Activated naive CD8-positive, alpha-beta T cell treated with anti-CD3 and anti-CD28 coated beads, Interleukin-2, amount 50 U/mL, for 24 hours (primary cell): ENCODE measurements at regions not wholly inside any gene's neighbourhood (a gene's known extent, or its start where the extent isn't known, plus 50 kb on each side); places are given as distances from the start of the nearest gene placed in this dataset.
"Not testable (repeated sequence)": the region's sequence is repeated elsewhere in the genome, so short reads cannot be mapped to it uniquely, and the experiment has no call there.

Experiments used
- ATAC-seq: fragments of 150-1000 bp; cut with Tn5 transposase; one replicate; pipeline ENCODE4 v1.10.0; 2021
- DNase-seq: peaks from one replicate; pipeline ENCODE4 v3.0.0; 2021
- H3K27ac Mint-ChIP-seq: one replicate; pipeline ENCODE4 v1.8.0; 2021; ENCODE audit warnings: mild to moderate bottlenecking, mixed read lengths
- H3K27me3 Mint-ChIP-seq: one replicate; pipeline ENCODE4 v1.8.0; 2021; ENCODE audit warnings: mixed read lengths
- H3K36me3 Mint-ChIP-seq: one replicate; pipeline ENCODE4 v1.8.0; 2021; ENCODE audit warnings: low read depth, mixed read lengths
- H3K4me1 Mint-ChIP-seq: one replicate; pipeline ENCODE4 v1.8.0; 2021; ENCODE audit warnings: mixed read lengths
- H3K4me3 Mint-ChIP-seq: one replicate; pipeline ENCODE4 v1.8.0; 2021; ENCODE audit warnings: mild to moderate bottlenecking, moderate library complexity, mixed read lengths
- H3K9me3 Mint-ChIP-seq: one replicate; pipeline ENCODE4 v1.8.0; 2021; ENCODE audit warnings: mixed read lengths

DNA sequence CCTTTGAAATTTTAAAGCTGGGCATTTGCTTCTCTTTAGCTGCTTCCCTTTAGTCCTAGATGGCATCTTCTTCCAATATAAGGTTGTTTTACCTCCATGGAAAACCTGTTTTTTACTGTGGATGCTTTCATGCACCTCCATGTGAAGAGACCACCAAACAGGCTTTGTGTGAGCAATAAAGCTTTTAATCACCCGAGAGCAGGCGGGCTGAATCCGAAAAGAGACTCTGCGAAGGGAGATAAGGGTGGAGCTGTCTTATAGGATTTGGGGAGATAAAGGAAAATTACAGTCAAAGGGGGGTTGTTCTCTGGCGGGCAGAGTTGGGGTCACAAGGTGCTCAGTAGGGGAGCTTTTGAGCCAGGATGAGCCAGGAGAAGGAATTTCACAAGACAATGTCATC lies 1049.8 kb downstream of the PLOD2 start:
- not testable (repeated sequence) for ATAC-seq, H3K4me1 Mint-ChIP-seq, H3K36me3 Mint-ChIP-seq, H3K27ac Mint-ChIP-seq, H3K27me3 Mint-ChIP-seq, DNase-seq, H3K4me3 Mint-ChIP-seq
- peaks cover 12% of the 10 kb centered on the region for H3K9me3 Mint-ChIP-seq

DNA sequence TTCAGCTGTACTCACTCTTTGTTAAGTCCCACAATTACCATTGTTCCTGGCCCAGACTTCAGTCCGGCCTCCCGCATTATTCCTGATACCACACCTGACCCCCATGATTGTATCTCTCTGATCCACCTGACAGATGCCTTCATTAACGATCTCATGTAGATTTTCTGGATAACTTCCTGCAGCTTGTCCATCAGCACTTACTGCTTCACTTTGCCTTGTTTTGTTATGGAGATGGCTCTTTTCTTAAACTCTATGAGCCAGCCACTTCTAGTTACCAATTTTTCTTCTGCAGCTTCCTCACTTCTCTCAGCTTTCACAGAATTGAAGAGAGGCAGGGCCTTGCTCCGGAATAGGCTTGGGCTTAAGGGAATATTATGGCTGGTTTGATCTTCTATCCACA lies 1044.2 kb downstream of the PLOD2 start:
- Mint-ChIP-seq H3K27ac (no peak overlapping the region), H3K4me1 (no peaks in the 10 kb centered on the region), H3K27me3 (no peaks in the 10 kb centered on the region), H3K4me3 (no peak overlapping the region), H3K9me3 (peaks cover 5% of the 10 kb centered on the region), H3K36me3 (no peaks in the 10 kb centered on the region)
- DNase-seq, result no peak
- ATAC-seq, result no peak

DNA sequence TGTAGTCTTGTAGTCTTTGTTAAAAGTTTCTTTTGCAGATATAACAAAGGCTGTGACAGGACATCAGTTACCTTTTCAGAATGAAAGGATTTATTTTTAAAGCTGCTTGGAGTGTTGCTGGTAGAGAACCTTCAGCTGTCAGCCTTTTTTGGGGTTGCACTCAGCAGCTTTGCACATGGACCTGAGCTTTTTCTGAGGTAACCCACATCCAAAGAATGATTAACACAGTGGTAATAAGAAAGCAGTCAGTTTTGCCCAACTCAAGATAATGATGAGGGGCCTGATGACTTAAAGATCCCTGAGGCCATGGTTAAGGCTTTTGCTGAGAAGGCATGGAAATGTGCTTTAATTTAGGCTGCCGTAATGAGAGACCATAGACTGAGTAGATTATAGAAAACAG lies 1042.7 kb downstream of the PLOD2 start:
- no peak for DNase-seq
- H3K36me3 Mint-ChIP-seq, result no peaks in the 10 kb centered on the region
- no peak overlapping the region for H3K4me3 Mint-ChIP-seq
- peaks cover 5% of the 10 kb centered on the region for H3K9me3 Mint-ChIP-seq
- H3K4me1 Mint-ChIP-seq, result no peaks in the 10 kb centered on the region
- H3K27ac Mint-ChIP-seq, result no peak overlapping the region
- no peaks in the 10 kb centered on the region for H3K27me3 Mint-ChIP-seq
- ATAC-seq, result no peak

DNA sequence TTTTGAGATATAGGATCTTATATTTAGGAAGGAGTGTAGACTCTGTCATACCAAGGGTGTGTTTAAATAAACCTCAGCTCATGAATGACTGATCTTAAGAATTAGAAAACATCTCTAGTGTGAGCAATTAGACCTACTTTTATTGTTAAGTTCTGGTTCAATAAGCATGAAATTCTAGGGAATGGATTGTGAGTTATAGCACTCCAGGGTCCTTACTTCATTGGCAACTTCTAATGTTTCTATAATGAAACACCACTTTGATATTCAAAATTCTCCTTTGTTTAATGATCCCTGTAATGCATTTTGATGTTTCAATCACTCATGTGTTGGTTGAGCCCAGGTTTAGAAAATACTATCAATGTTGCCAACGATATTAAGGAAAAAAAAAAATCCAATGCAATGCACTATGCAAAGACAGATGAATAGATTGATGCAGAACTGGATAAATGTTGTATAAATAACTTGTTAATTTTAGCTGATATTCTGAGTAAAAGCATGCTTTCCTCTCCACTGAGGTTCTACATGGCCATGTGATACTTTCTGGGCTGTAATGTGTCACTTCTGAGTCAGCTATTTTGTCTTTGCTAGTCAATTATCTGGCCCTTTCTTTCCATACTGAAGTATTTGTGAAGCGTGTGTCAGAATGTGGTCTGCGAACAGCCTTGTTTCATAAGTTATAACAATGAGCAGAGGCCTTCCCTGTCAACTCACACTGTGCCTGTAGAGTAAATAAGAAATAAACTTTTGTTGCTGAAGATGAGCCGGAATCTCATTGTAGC lies 1035.9 kb downstream of the PLOD2 start:
- no peaks in the 10 kb centered on the region for H3K36me3 Mint-ChIP-seq
- no peaks in the 10 kb centered on the region for H3K9me3 Mint-ChIP-seq
- H3K4me3 Mint-ChIP-seq, result no peak overlapping the region
- no peak for ATAC-seq
- H3K4me1 Mint-ChIP-seq, result no peaks in the 10 kb centered on the region
- H3K27ac Mint-ChIP-seq, result no peak overlapping the region
- no peaks in the 10 kb centered on the region for H3K27me3 Mint-ChIP-seq
- no peak for DNase-seq

DNA sequence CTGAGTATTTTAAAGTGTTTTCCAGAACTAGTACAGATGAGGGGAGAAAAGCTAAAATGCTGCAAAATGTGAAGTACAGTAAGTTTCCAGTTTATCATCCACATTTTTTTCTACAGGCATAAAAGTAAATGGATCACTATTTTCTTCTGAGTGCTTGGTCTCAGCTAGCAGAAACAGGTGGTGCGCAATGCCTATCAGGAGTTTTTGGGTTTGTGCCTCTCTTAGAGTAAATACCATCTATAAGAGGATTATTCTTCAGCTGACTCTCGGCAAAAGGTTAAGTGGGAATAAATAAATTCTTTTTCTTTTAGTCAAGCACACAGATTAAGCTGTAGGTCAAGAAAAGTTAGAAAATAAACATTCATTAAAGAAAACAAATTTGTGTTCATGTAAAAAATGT lies 1027.7 kb downstream of the PLOD2 start:
- Mint-ChIP-seq H3K27ac (no peak overlapping the region), H3K4me1 (no peaks in the 10 kb centered on the region), H3K27me3 (no peaks in the 10 kb centered on the region), H3K4me3 (no peak overlapping the region), H3K36me3 (no peaks in the 10 kb centered on the region), H3K9me3 (peaks cover 3% of the 10 kb centered on the region)
- ATAC-seq (no peak), DNase-seq (no peak)

DNA sequence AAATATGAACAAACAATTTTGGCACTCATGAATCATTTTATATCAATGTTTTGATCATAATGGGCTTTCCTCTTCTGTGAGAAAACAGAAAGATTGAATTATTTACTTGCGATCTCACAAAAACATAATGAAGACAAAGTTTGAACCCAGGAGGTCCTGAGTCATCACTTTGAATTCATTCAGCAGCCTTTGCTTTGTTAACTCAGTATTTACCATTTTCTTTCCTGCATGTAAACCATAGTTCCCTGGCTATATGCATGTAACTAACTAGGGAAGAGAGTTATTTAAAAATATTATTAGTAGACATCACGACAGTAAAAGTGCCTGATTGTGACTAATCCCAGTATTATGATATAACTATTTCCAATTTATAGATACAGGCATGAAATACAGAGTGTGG lies 1026.2 kb downstream of the PLOD2 start:
- H3K27ac Mint-ChIP-seq, result no peak overlapping the region
- peaks cover 3% of the 10 kb centered on the region for H3K9me3 Mint-ChIP-seq

DNA sequence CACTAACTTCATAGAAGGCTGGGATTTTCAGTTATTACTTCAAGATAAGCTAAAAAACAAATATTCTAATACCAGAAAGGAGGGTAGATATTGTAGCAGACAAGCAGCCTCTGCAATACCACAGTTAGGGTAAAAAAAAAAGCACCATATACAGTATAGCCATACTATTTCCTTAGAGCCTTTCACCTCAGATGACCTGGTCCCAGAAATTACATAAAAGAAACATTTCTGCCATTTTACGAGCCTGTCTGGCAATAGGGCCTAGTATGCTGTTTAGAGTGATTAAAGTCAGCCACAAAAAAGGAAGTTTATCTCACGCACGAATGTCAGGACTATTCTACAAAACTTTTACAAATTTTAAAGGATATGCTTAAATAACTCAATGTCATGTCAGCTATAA lies 1016.6 kb downstream of the PLOD2 start:
- no peaks in the 10 kb centered on the region for H3K4me1 Mint-ChIP-seq
- peaks cover 10% of the 10 kb centered on the region for H3K9me3 Mint-ChIP-seq
- H3K27me3 Mint-ChIP-seq, result no peaks in the 10 kb centered on the region
- no peak overlapping the region for H3K27ac Mint-ChIP-seq
- no peak for ATAC-seq
- no peak overlapping the region for H3K4me3 Mint-ChIP-seq
- DNase-seq, result no peak
- no peaks in the 10 kb centered on the region for H3K36me3 Mint-ChIP-seq

More for the DNA sequence above, 1026.2 kb downstream of the PLOD2 start:
- Mint-ChIP-seq H3K27me3 (no peaks in the 10 kb centered on the region), H3K36me3 (no peaks in the 10 kb centered on the region), H3K4me1 (no peaks in the 10 kb centered on the region), H3K4me3 (no peak overlapping the region)
- no peak for DNase-seq
- no peak for ATAC-seq

DNA sequence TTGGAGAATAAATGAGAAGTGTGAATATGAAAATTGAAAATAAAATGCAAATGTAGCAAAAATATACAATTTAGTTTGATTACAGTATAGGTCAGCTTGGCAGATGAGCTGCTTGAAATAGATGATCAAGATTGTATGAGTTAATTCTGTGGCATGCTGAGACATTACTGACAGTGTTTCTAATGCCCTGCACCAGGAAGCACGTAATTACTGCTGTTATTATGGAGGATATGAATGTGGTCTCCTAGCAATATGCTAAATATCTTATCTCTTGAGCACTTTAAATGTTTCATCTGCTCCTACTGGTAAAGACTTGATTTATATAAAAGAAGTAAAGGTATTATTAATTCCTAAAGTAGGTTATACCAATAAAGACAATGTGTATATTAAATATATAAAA lies 1015.5 kb downstream of the PLOD2 start:
- H3K4me3 Mint-ChIP-seq, result no peak overlapping the region
- H3K27ac Mint-ChIP-seq, result no peak overlapping the region
- DNase-seq (no peak), ATAC-seq (no peak)
- no peaks in the 10 kb centered on the region for H3K36me3 Mint-ChIP-seq
- H3K9me3 Mint-ChIP-seq, result peaks cover 10% of the 10 kb centered on the region
- no peaks in the 10 kb centered on the region for H3K27me3 Mint-ChIP-seq
- no peaks in the 10 kb centered on the region for H3K4me1 Mint-ChIP-seq

DNA sequence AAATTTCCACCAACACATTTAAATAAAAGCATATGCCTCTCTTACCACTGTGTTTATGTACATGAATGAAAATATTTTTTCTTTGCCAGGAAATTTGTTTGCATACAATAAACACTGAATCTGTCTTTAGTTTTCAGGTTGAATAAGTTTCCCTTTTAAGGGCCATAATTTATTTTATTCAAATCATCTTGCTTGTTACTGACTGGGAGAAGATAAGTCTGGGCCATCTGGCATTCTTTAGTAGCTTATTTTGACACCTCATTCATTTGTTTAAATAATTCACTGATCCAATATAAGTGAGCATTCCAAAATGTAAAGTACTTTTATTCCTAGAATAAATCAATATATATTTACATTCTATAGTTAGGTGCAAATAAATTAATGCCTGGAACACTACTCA lies 1001.3 kb downstream of the PLOD2 start:
- Mint-ChIP-seq H3K4me1 (no peaks in the 10 kb centered on the region), H3K9me3 (no peaks in the 10 kb centered on the region), H3K27me3 (no peaks in the 10 kb centered on the region), H3K27ac (no peak overlapping the region), H3K36me3 (no peaks in the 10 kb centered on the region), H3K4me3 (no peak overlapping the region)
- DNase-seq (no peak), ATAC-seq (no peak)

DNA sequence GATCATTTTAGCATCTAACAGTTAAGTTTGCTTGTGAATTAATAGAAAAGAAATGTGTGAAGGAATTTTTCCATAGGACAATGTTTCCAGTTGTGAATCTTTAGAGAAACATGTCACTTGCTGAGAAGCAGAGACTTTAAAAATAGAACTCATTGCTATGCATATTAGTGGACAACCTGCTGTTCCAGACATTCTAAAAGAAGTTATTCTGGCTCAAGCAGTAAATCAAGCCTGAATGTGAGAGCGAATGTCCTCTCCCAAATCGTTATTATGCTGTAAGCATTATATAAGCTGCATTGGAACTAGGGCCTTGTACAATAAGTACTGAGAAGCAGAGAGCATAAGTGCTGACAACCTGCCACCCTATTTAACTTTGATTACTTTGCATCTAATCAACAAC lies 990.9 kb downstream of the PLOD2 start:
- Mint-ChIP-seq H3K27ac (no peak overlapping the region), H3K36me3 (no peaks in the 10 kb centered on the region), H3K27me3 (no peaks in the 10 kb centered on the region), H3K9me3 (peaks cover 4% of the 10 kb centered on the region), H3K4me1 (no peaks in the 10 kb centered on the region), H3K4me3 (no peak overlapping the region)
- no peak for ATAC-seq
- no peak for DNase-seq

DNA sequence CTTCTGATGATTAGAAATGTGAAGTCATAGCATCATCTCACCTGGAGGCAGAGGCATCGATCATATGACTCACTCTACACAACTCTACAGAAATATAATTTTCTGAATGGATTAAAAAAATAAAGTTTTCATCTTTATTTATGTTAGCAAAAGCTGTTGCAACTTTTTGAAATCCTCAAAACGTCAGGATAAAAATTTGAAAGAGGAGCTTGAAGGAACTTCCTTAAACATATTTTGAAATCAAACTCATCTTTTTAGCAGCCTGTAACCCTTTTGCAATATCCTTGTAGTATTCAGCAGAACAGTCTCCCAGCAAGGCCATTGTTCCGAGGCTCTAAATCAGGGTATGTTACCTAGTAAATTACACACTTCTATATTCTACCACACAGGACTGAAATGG lies 985.4 kb downstream of the PLOD2 start:
- Mint-ChIP-seq H3K27me3 (no peaks in the 10 kb centered on the region), H3K4me3 (no peak overlapping the region), H3K27ac (no peak overlapping the region), H3K4me1 (no peaks in the 10 kb centered on the region), H3K36me3 (no peaks in the 10 kb centered on the region), H3K9me3 (peaks cover 4% of the 10 kb centered on the region)
- ATAC-seq (no peak), DNase-seq (no peak)

DNA sequence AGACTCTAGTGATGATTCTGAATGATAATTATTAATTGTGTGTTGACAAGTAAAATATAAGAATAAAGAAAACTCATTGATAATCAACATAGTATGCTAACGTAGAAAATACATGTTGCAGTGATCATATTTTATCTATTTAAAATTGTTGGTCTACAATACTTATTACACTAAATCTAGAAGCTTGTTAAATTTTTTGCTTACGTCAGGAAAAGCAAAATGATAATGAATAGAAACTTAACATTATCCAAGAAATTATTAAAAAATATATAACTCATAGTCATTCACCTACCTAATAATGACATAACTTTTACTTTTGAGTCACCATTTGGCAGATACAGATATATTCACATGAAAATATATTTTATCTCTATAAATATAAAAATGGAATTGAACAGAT lies 984.1 kb downstream of the PLOD2 start:
- H3K27me3 Mint-ChIP-seq, result no peaks in the 10 kb centered on the region
- H3K27ac Mint-ChIP-seq, result no peak overlapping the region
- H3K4me3 Mint-ChIP-seq, result no peak overlapping the region
- ATAC-seq (no peak), DNase-seq (no peak)
- peaks cover 4% of the 10 kb centered on the region for H3K9me3 Mint-ChIP-seq
- H3K36me3 Mint-ChIP-seq, result no peaks in the 10 kb centered on the region
- H3K4me1 Mint-ChIP-seq, result no peaks in the 10 kb centered on the region

DNA sequence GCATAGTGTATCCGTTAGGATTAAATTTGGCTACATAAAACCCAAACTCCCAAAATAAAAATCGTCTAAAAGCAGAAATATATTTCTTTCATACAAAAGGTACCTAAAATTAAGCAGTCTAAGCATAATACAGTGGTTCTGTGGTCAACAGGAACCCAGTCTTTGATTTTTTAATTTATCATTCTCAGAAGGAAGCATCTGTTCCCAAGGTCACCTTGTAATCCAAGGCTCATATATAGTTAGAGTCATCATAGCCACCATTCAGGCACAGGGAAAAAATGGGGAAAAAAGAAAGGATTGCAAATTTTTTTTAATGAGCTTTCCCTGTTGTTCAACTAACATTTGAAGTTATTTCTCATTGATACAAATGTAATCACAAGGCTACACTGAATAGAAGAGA lies 983.2 kb downstream of the PLOD2 start:
- H3K4me3 Mint-ChIP-seq, result no peak overlapping the region
- no peaks in the 10 kb centered on the region for H3K27me3 Mint-ChIP-seq
- H3K36me3 Mint-ChIP-seq, result no peaks in the 10 kb centered on the region
- H3K27ac Mint-ChIP-seq, result no peak overlapping the region
- peaks cover 4% of the 10 kb centered on the region for H3K9me3 Mint-ChIP-seq
- no peak for DNase-seq
- no peak for ATAC-seq
- H3K4me1 Mint-ChIP-seq, result no peaks in the 10 kb centered on the region

DNA sequence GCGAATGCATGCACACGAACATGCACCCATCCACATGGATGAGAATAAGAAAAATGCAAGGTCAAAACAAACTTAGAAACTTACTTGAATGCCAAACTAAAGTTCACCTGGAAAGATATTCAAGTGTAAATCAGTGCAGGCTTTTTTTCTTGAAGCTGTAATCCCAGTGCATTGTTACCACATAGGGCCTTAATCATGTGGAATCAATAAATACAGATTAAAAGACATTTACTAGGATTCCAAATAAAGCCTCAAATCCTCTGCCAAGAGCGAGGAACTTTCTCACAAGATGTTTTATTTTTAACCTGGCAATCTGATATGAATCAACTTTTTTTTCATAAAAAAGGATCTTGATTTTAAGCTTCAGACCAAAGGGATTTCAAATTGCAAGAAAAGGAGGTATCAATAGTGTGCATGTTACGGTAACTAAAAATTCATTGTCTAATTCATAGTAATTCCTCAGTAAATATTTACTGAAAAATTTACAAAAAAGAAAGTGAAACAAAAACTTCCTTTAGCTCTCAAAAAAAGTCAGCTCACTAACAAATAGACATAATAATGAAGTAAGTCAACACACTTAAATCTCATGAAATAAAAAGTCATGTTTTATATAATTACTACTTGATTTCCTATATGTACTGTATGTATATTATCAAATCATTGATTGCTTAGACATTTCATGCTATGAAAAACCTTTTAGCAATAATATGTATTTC lies 978.6 kb downstream of the PLOD2 start:
- H3K27ac Mint-ChIP-seq, result no peak overlapping the region
- no peak for ATAC-seq
- H3K27me3 Mint-ChIP-seq, result no peaks in the 10 kb centered on the region
- H3K4me3 Mint-ChIP-seq, result no peak overlapping the region
- no peak for DNase-seq
- H3K4me1 Mint-ChIP-seq, result no peaks in the 10 kb centered on the region
- H3K9me3 Mint-ChIP-seq, result no peaks in the 10 kb centered on the region
- H3K36me3 Mint-ChIP-seq, result no peaks in the 10 kb centered on the region

DNA sequence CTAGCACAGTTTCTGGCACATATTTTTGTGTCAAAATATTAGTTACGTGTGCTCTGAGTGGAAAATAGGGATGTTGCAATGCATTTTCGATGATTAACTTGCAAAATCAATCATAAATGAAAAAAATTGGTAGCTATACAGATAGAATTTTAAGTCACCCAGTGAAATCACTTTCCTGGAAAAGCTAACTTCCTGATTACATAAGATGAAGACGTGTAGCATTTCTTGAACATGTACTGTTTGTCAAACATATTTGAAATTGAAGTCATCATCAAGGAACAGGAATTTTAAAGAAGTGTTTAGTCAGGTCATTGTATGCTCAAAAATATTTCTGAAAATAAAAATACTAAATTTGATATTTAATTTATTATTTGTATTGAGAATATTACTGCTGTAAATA lies 977.7 kb downstream of the PLOD2 start:
- ATAC-seq (no peak), DNase-seq (no peak)
- no peaks in the 10 kb centered on the region for H3K4me1 Mint-ChIP-seq
- H3K27me3 Mint-ChIP-seq, result no peaks in the 10 kb centered on the region
- H3K4me3 Mint-ChIP-seq, result no peak overlapping the region
- H3K9me3 Mint-ChIP-seq, result no peaks in the 10 kb centered on the region
- no peak overlapping the region for H3K27ac Mint-ChIP-seq
- H3K36me3 Mint-ChIP-seq, result no peaks in the 10 kb centered on the region
